ENCODE measurements at regions not wholly inside any gene's neighbourhood (a gene's known extent, or its start where the extent isn't known, plus 50 kb on each side); places are given as distances from the start of the nearest gene placed in this dataset.

GRCh38 chr2:21258082-21258481, 134.3 kb downstream of the TDRD15 start:
- no peaks in the 10 kb centered on the region for H3K27me3 ChIP-seq (ENCODE audit: insufficient read depth in 3 of 3, low read length in 2 of 3)
- no peaks in the 10 kb centered on the region for H3K4me1 ChIP-seq
- TF ChIP-seq, protein P1, sequence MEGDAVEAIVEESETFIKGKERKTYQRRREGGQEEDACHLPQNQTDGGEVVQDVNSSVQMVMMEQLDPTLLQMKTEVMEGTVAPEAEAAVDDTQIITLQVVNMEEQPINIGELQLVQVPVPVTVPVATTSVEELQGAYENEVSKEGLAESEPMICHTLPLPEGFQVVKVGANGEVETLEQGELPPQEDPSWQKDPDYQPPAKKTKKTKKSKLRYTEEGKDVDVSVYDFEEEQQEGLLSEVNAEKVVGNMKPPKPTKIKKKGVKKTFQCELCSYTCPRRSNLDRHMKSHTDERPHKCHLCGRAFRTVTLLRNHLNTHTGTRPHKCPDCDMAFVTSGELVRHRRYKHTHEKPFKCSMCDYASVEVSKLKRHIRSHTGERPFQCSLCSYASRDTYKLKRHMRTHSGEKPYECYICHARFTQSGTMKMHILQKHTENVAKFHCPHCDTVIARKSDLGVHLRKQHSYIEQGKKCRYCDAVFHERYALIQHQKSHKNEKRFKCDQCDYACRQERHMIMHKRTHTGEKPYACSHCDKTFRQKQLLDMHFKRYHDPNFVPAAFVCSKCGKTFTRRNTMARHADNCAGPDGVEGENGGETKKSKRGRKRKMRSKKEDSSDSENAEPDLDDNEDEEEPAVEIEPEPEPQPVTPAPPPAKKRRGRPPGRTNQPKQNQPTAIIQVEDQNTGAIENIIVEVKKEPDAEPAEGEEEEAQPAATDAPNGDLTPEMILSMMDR (IDR thresholded peaks at IDR 0.05): no peak
- no peak for DNase-seq
- intact Hi-C loops (cut with DNase I): no loop called here
- H3K36me3 ChIP-seq (ENCODE audit: insufficient read depth in 1 of 2, low read depth in 1 of 2): no peaks in the 10 kb centered on the region
- no peak overlapping the region for H3K27ac ChIP-seq
- H3K9me3 ChIP-seq: no peaks in the 10 kb centered on the region
- 35 to 48% (median 36%) methylated on average over 4 of the region's 4 CpGs for WGBS, 3 donors
- H3K4me3 ChIP-seq: no peak overlapping the region
- no peak for ATAC-seq

- ATAC-seq (no peak), DNase-seq (no peak)
- H3K9me3 ChIP-seq: no peaks in the 10 kb centered on the region
- no peak overlapping the region for H3K4me3 ChIP-seq
- no peak overlapping the region for H3K27ac ChIP-seq
- intact Hi-C loops (cut with DNase I): no loop called here
- 89 to 91% (median 89%) methylated on average over 3 of the region's 3 CpGs for WGBS, 3 donors
- TF ChIP-seq, protein P1 (IDR thresholded peaks at IDR 0.05): no peak
- no peaks in the 10 kb centered on the region for H3K36me3 ChIP-seq (ENCODE audit: insufficient read depth in 1 of 2, low read depth in 1 of 2)
- no peaks in the 10 kb centered on the region for H3K4me1 ChIP-seq
- H3K27me3 ChIP-seq (ENCODE audit: insufficient read depth in 3 of 3, low read length in 2 of 3): no peaks in the 10 kb centered on the region
These were observed 136.5 kb downstream of the TDRD15 start for GRCh38 chr2:21260311-21260710.

DNA sequence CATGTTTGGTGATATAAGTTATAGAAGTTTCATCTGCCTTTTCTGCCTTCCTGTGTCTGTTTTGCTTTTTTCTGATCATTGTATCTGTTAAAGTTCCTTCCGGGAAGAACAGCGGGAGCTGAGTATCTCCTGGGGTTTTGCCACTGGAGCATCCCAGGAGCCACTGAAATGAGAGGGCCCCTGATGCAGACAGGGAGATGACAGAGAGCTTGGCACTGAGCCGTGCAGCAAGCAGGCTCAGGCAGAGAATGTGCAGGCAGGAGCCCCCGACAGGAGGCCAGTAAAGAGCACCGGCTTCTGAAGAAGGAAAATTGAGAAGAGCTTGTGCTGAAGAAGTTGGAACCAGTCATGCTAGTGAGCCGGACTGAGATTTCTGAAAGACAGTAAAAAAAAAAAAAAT, 137.8 kb downstream of the TDRD15 start:
- intact Hi-C loops (cut with DNase I): no loop called here
- TF ChIP-seq, protein P1 (IDR thresholded peaks at IDR 0.05): no peak
- no peaks in the 10 kb centered on the region for H3K27me3 ChIP-seq (ENCODE audit: insufficient read depth in 3 of 3, low read length in 2 of 3)

DNA sequence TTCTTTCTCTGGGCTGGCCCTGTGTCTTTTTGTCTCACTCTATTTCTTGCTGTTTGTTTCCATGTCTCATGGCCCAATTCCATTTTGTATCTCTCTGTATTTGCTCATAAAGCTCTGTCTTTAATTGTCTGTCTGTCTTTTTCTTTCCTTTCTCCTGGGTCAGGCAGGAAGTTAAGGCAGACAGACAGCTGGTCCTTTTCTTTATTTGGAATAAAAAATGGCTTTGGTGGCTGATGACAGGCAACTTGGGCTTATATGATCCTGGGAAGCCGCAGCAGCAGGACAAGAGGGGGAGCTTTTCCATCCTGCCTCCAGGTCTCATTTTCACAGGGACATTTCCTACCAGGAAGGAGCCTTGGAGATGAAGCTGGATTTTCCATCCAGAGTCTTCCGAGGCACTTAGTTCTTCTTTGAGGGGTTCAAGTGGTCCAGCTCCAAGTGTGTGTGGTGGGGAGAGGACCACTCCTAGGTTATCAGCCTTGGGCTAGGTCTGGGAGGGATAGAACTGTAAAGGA, 138.7 kb downstream of the TDRD15 start:
- 75 to 77% (median 77%) methylated on average over 2 of the region's 2 CpGs for WGBS, 3 donors

More for the DNA sequence above, 137.8 kb downstream of the TDRD15 start:
- H3K27ac ChIP-seq: no peak overlapping the region
- WGBS, 3 donors: 57 to 73% (median 63%) methylated on average over 6 of the region's 6 CpGs
- no peaks in the 10 kb centered on the region for H3K36me3 ChIP-seq (ENCODE audit: insufficient read depth in 1 of 2, low read depth in 1 of 2)
- H3K9me3 ChIP-seq: no peaks in the 10 kb centered on the region
- no peak overlapping the region for H3K4me3 ChIP-seq
- no peak for ATAC-seq
- H3K4me1 ChIP-seq: no peaks in the 10 kb centered on the region
- no peak for DNase-seq

More for the DNA sequence above, 138.7 kb downstream of the TDRD15 start:
- H3K4me3 ChIP-seq: no peak overlapping the region
- TF ChIP-seq, protein P1 (IDR thresholded peaks at IDR 0.05): no peak
- no peaks in the 10 kb centered on the region for H3K9me3 ChIP-seq
- ATAC-seq (no peak), DNase-seq (no peak)
- intact Hi-C loops (cut with DNase I): no loop called here
- H3K27ac ChIP-seq: no peak overlapping the region
- no peaks in the 10 kb centered on the region for H3K27me3 ChIP-seq (ENCODE audit: insufficient read depth in 3 of 3, low read length in 2 of 3)
- no peaks in the 10 kb centered on the region for H3K36me3 ChIP-seq (ENCODE audit: insufficient read depth in 1 of 2, low read depth in 1 of 2)
- H3K4me1 ChIP-seq: no peaks in the 10 kb centered on the region

Measured in psoas muscle (tissue), 7 donors.